ENCODE measurements at regions not wholly inside any gene's neighbourhood (a gene's known extent, or its start where the extent isn't known, plus 50 kb on each side); places are given as distances from the start of the nearest gene placed in this dataset.
"Not testable (repeated sequence)": the region's sequence is repeated elsewhere in the genome, so short reads cannot be mapped to it uniquely, and the experiment has no call there.

GRCh38 chr6:85357651-85358050 lies 92.2 kb upstream of the NT5E start:
- DNase-seq (ENCODE audit: low read depth in 2 of 2) = no peak

- DNase-seq (ENCODE audit: low read depth in 2 of 2) = not testable (repeated sequence)
Measured at GRCh38 chr6:85356743-85357142, 93.1 kb upstream of the NT5E start.

GRCh38 chr6:85355816-85356215 lies 94.1 kb upstream of the NT5E start:
- no peak for DNase-seq (ENCODE audit: low read depth in 2 of 2)

GRCh38 chr6:85354761-85355618 lies 94.9 kb upstream of the NT5E start:
- DNase-seq (ENCODE audit: low read depth in 2 of 2) = peak; percentile 30 to 31

GRCh38 chr6:85353012-85353411 lies 96.9 kb upstream of the NT5E start:
- no peak for DNase-seq (ENCODE audit: low read depth in 2 of 2)

- no peak for DNase-seq (ENCODE audit: low read depth in 2 of 2)
Measured at GRCh38 chr6:85348643-85349042, 101.2 kb upstream of the NT5E start.

GRCh38 chr6:85347812-85348211 lies 102.1 kb upstream of the NT5E start:
- no peak for DNase-seq (ENCODE audit: low read depth in 2 of 2)

- DNase-seq (ENCODE audit: low read depth in 2 of 2) = no peak
Measured at GRCh38 chr6:85346196-85346595, 103.7 kb upstream of the NT5E start.

- DNase-seq (ENCODE audit: low read depth in 2 of 2) = no peak
Measured at GRCh38 chr6:85344996-85345395, 104.9 kb upstream of the NT5E start.

- DNase-seq (ENCODE audit: low read depth in 2 of 2) = no peak
Measured at GRCh38 chr6:85343428-85343827, 106.5 kb upstream of the NT5E start.

GRCh38 chr6:85329196-85329595 lies 120.7 kb upstream of the NT5E start:
- no peak for DNase-seq (ENCODE audit: low read depth in 2 of 2)

GRCh38 chr6:85325811-85326210 lies 124.1 kb upstream of the NT5E start:
- DNase-seq (ENCODE audit: low read depth in 2 of 2) = not testable (repeated sequence)

GRCh38 chr6:85323435-85324040 lies 126.3 kb upstream of the NT5E start:
- DNase-seq (ENCODE audit: low read depth in 2 of 2) = peak; percentile 43 to 49

- DNase-seq (ENCODE audit: low read depth in 2 of 2) = no peak
Measured at GRCh38 chr6:85322446-85323105, 127.3 kb upstream of the NT5E start.

GRCh38 chr6:85321906-85322305 lies 128.0 kb upstream of the NT5E start:
- DNase-seq (ENCODE audit: low read depth in 2 of 2) = no peak

- DNase-seq (ENCODE audit: low read depth in 2 of 2) = no peak
Measured at GRCh38 chr6:85314586-85314985, 135.3 kb upstream of the NT5E start.

- DNase-seq (ENCODE audit: low read depth in 2 of 2) = no peak
Measured at GRCh38 chr6:85300581-85300980, 149.3 kb upstream of the NT5E start.

- DNase-seq (ENCODE audit: low read depth in 2 of 2) = no peak
Measured at GRCh38 chr6:85298553-85298952, 151.3 kb upstream of the NT5E start.

- no peak for DNase-seq (ENCODE audit: low read depth in 2 of 2)
Measured at GRCh38 chr6:85291326-85291725, 158.6 kb upstream of the NT5E start.

- no peak for DNase-seq (ENCODE audit: low read depth in 2 of 2)
Measured at GRCh38 chr6:85287654-85288053, 162.2 kb upstream of the NT5E start.

GRCh38 chr6:85287158-85287557 lies 162.7 kb upstream of the NT5E start:
- DNase-seq (ENCODE audit: low read depth in 2 of 2) = no peak

GRCh38 chr6:85286507-85286906 lies 163.4 kb upstream of the NT5E start:
- not testable (repeated sequence) for DNase-seq (ENCODE audit: low read depth in 2 of 2)

- no peak for DNase-seq (ENCODE audit: low read depth in 2 of 2)
Measured at GRCh38 chr6:85285934-85286333, 163.9 kb upstream of the NT5E start.

Data from stimulated activated CD8-positive, alpha-beta memory T cell treated with anti-CD3 and anti-CD28 coated beads, Interleukin-15, amount 100 ng/mL, for 48 hours (primary cell).